ENCODE measurements at regions not wholly inside any gene's neighbourhood (a gene's known extent, or its start where the extent isn't known, plus 50 kb on each side); places are given as distances from the start of the nearest gene placed in this dataset.
"Not testable (repeated sequence)": the region's sequence is repeated elsewhere in the genome, so short reads cannot be mapped to it uniquely, and the experiment has no call there.

- DNase-seq: no peak
Observed at GRCh38 chr4:134567461-134567860, 365.9 kb upstream of the PABPC4L start.

GRCh38 chr4:134560728-134561127 is 359.1 kb upstream of the PABPC4L start:
- no peak for DNase-seq

- no peak for DNase-seq
Observed at GRCh38 chr4:134552063-134552462, 350.5 kb upstream of the PABPC4L start.

- no peak for DNase-seq
Observed at GRCh38 chr4:134551348-134551747, 349.8 kb upstream of the PABPC4L start.

- no peak for DNase-seq
Observed at GRCh38 chr4:134548052-134548628, 346.6 kb upstream of the PABPC4L start.

GRCh38 chr4:134546279-134546678 is 344.7 kb upstream of the PABPC4L start:
- DNase-seq: no peak

DNA sequence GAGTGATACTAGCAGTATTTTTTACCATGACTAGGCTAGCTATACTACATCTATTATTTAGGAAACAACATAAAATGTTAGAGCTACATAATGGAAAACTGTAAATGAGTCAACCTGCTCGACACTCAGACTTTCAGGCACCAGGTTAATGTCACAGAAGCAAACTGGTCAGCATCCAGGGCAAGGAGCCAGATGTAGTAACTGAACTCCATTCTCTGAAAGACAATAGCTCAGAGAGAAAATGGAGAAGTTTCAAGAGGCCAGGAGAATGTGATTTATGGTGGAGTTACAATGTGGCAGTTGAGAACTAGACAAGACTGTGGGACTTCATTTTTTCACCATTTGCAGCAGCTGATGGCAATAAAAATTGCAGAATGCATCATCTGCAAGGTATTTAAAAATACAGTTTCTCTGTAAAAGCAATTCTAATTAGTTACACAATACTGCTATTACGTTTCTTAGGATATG is 342.7 kb upstream of the PABPC4L start:
- no peak for DNase-seq

- no peak for DNase-seq
Observed at GRCh38 chr4:134540588-134540987, 339.0 kb upstream of the PABPC4L start.

DNA sequence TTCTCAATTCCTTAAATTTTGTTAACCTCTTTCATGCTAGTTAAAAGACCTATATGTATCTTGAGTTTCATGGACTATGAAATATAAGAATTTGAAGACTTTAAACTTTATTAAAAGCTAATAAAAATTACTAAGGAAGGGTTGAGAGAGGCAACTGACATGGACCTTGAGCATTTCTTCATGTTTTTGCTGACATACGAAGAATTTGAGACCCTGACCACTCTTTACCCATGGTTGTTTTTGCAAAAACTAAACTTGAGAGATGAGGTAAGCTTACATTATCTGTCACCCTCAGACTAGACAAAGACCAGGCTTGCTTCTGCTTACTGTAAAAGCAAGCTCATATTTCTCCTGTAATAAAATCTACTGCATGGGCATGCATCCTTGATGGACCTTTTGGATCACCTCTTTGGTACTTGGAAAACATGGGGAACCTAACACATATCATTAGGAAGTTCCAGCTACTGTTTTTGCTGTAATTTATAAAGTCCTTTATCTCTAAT is 338.2 kb upstream of the PABPC4L start:
- DNase-seq: no peak

GRCh38 chr4:134537701-134538100 is 336.1 kb upstream of the PABPC4L start:
- DNase-seq: no peak

DNA sequence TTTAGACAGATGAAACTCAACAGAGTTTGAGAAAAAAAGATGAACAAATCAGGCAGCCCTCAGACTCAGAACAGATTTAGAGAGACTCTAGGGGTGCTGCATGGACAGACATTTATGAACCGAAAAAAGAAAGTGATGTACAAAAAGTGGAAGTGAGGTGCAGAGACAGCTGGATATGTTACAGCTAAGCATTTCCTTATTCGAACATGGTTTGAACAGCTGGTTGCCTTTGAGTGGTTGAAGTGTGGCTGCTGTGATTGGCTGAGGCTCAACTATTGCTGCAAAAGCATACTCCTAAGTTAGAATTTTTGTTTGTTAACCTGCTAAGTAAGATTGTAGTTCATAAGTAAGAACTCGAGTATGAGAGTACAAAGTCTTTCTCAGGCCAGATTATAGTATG is 331.5 kb upstream of the PABPC4L start:
- no peak for DNase-seq

- DNase-seq: no peak
Observed at GRCh38 chr4:134531013-134531412, 329.4 kb upstream of the PABPC4L start.

- no peak for DNase-seq
Observed at GRCh38 chr4:134529629-134530028, 328.0 kb upstream of the PABPC4L start.

DNA sequence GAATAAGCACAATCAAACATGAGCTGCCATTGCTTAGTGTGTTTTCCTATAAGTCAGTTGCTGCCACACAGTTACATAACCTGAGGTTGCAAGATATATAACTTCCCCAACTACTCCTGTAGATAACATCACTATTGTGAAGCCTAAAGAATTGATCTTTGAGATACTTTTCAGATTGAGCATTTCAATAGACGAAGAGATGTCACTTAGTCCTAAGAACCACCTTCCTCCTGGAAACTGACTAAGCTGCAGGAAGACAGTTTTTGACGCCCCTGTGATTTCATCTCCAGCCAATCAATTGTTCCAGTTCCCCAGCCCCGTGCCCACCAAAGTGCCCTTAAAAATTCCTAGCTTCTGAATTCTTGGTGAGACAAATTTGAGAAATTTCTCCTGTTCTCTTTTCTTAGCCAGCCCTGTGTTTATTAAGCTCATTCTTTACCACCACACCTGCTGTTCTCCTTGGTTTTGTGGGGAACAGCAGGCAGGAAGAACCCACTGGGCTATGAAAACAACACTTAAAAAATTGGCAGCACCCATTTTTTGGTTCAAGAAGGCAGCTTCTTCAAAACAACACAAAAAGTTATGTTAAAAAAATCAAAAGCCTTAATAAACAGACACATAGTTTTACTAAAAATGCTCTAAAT is 317.1 kb upstream of the PABPC4L start:
- no peak for DNase-seq

DNA sequence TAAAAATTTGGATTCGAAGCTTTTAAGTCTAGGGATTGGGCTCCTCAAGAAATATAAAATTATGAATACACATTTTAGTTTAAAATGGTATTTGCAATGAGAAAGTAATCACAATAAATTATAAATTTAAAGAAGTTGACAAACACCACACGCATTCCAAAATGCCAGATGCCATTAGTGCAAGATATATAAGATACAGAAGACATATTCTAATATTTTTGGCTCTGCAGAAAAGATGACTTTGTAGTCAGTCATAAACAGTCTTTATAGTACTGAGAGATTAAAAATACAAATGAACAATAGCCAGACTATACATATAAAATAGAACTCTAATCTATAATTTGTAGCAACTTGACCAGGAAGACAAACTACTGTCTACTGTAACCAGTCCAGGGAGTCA is 309.0 kb upstream of the PABPC4L start:
- no peak for DNase-seq

- no peak for DNase-seq
Observed at GRCh38 chr4:134505511-134505910, 303.9 kb upstream of the PABPC4L start.

DNA sequence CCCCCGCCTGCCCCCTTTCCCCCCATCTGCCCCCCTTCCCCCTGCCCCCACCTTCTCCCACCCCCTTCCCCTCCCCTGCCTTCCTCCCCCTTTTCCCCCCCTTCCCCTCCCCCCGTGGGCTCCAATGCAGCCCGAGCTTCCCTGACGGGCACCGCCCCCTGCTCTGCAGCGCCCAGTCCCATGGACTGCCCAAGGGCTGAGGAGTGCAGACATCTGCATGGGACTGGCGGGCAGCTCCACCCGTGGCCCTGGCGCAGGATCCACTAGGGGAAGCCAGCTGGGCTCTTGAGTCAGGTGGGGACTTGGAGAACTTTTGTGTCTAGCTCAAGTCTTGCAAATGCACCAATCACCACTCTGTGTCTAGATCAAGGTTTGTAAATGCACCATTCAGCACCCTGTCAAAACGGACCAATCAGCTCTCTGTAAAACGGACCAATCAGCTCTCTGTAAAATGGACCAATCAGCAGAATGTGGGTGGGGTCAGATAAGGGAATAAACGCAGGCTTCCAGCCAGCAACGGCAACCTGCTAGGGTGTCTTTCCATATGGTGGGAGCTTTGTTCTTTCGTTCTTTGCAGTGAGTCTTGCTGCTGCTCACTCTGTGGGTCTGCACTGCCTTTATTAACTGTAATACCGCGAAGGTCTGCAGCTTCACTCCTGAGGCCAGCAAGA is 300.5 kb upstream of the PABPC4L start:
- no peak for DNase-seq

DNA sequence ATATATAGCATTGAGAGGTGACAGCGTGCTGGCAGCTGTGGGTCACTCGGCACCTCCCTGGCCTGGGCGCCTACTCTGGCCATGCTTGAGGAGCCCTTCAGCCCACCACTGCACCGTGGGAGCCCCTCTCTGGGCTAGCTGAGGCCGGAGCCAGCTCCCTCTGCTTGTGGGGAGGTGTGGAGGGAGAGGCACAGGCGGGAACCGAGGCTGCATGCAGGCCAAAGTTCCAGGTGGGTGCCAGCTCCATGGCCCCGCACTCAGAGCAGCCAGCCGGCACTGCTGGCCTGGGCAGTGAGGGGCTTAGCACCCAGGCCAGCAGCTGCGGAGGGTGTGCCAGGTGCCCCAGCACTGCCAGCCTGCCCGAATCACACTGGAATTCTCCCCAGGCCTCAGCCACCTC is 299.9 kb upstream of the PABPC4L start:
- DNase-seq: not testable (repeated sequence)

- DNase-seq: no peak
Observed at GRCh38 chr4:134499074-134499473, 297.5 kb upstream of the PABPC4L start.

DNA sequence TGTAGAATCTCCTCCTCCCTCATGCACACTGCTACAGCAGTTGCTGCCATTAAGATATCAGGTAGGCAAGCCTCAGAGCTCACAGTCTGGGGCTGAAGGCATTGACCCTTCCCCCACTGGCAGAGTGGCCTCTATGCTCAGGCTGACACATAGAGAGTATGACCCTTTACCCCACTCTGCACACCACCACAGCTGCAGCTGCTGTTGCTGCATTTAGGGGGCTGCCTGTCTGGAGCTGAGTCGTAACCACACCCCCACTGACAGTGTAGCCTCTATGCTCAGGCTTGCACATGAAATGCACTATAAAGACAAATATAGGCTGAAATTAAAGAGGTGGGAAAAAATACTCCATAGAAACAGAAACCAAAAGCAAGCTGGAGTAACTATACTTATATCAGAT is 289.3 kb upstream of the PABPC4L start:
- DNase-seq: no peak

- DNase-seq: not testable (repeated sequence)
Observed at GRCh38 chr4:134483514-134483913, 281.9 kb upstream of the PABPC4L start.

GRCh38 chr4:134471569-134471968 is 270.0 kb upstream of the PABPC4L start:
- DNase-seq: no peak

GRCh38 chr4:134470544-134470943 is 269.0 kb upstream of the PABPC4L start:
- peak; percentile 6 for DNase-seq

- DNase-seq: peak; percentile 10
Observed at GRCh38 chr4:134465417-134465816, 263.8 kb upstream of the PABPC4L start.
